ENCODE measurements at regions not wholly inside any gene's neighbourhood (a gene's known extent, or its start where the extent isn't known, plus 50 kb on each side); places are given as distances from the start of the nearest gene placed in this dataset.

DNA sequence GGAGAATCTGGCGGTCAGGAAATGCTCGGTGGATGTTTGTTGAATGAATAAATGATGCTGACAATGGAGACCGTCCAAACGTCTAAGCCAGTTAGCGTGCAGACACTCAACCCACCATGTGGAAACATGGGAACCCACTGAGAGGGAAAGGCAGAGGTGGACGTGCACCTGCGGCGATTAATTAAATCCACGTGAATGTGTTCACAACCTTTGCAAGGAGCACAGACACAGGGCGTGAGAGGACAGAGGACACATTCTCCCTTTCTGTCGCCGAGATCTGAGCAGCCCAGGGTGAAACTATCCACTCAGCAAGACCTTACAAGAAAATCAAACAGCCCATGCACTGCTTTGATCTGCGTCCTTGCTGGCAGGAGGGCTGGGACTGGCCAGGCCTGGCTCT is 58.3 kb upstream of the LINC01488 start:
- Mint-ChIP-seq H3K4me1 (peaks cover 13% of the 10 kb centered on the region), H3K27me3 (peaks cover 3% of the 10 kb centered on the region), H3K9me3 (peaks cover 7% of the 10 kb centered on the region), H3K36me3 (no peaks in the 10 kb centered on the region), H3K27ac (no peak overlapping the region), H3K4me3 (no peak overlapping the region)

DNA sequence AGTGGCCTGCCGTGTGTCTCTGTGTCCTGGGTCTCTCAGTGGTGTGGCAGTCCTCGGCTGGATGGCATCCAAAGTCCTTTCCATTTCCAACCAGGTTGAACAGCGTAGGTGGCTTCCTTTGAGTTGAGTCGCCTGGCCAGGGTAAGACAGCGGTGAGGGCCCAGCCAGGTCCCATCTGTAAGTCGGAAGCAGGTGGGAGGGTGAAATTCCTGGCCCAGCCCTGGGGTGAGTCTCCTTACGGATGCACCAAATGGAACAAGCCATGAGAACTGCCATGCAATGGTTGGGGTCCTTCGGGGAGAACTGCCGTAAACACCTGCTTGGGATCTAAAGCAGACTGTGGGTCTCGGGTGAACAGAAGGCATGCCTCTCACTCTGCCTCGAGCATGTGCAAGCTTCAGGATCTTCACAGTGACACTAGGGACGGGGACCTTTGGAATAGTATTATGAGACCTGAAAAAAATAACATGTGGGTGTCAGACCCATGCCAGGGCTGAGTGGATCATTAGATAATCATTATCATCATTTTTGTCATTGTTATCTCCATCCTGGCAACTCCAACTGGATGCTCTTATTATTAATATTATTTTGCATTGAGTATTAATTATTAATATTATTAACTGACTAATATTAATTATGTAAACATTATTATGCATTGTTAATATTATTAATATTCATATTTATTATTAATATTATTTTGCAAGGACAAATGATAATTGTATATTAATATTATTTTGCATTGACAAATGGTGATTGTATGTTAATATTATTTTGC is 57.7 kb upstream of the LINC01488 start:
- Mint-ChIP-seq H3K4me1 (peaks cover 13% of the 10 kb centered on the region), H3K27ac (no peak overlapping the region), H3K27me3 (peaks cover 3% of the 10 kb centered on the region), H3K9me3 (peaks cover 7% of the 10 kb centered on the region), H3K36me3 (no peaks in the 10 kb centered on the region), H3K4me3 (no peak overlapping the region)

DNA sequence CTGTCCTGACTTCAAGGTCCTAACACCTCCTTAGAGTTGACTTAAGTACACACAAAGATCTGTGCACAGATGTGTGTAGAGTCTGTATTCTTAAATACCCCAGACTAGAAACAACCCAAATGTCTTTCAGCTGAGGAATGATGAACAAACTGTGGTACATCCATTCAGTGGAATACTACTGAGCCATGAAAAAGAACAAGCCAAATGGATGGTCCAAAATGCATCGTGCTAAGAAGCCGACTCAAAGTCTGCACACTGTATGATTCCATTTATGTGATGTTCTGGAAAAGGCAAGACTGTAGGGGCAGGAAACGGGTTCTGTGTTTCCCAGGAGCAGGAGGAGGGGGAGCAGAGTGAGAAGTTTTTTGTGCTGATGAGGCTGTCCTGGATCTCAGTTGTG is 56.7 kb upstream of the LINC01488 start:
- Mint-ChIP-seq H3K4me1 (peaks cover 13% of the 10 kb centered on the region), H3K27ac (no peak overlapping the region), H3K36me3 (no peaks in the 10 kb centered on the region), H3K27me3 (peaks cover 3% of the 10 kb centered on the region), H3K9me3 (peaks cover 7% of the 10 kb centered on the region), H3K4me3 (no peak overlapping the region)

DNA sequence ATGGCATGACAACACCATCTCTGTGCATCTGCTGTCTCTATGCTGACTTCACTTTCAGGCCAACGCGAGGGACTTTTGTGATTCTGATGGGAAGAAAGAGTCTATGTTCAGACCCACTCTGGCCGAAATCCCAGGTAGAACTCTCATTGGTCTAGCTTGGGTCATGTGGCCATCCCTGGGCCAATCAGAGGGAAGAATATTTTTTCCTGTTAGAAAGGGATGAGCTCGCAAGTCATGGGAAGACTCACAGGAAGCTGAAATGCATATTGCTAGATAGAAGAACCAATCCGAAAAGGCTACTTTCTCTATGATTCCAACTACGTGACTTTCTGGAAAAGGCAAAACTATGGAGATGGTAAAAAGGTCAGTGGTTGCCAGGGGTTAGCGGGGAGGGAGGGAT is 56.0 kb upstream of the LINC01488 start:
- Mint-ChIP-seq H3K27me3 (peaks cover 3% of the 10 kb centered on the region), H3K9me3 (peaks cover 7% of the 10 kb centered on the region), H3K4me3 (no peak overlapping the region), H3K27ac (no peak overlapping the region), H3K36me3 (no peaks in the 10 kb centered on the region), H3K4me1 (peaks cover 13% of the 10 kb centered on the region)

DNA sequence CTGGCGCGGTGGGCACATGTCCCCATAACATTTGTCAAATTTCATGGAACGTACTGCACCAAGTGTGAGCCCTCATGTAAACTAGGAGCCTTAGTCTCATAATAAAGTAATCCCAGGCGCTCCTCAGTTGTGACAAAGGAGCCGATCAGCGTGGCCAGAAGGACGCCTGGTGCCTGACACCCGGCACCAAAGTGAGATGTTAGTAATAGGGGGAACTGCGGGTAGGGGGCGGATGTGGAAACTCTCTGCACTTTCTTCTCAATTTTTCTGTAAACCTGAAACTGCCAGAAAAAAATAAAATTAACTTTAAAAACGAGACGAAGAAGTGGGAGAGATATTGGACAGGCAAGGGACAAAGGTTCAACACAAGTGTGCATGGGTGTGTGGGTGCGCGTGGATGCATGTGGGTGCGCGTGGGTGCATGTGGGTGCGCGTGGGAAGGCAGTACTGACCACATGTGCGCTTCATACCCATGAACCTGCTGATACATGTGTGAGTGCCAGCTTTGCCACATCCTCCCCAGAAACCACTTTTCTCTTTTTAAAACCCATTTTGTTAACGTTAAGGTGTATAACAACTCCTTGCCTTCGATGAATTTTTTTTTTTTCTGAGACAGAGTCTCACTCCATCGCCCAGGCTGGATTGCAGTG is 55.4 kb upstream of the LINC01488 start:
- peak overlapping the region; percentile 34 for H3K4me3 Mint-ChIP-seq
- no peak overlapping the region for H3K27ac Mint-ChIP-seq
- H3K4me1 Mint-ChIP-seq: peaks cover 13% of the 10 kb centered on the region

DNA sequence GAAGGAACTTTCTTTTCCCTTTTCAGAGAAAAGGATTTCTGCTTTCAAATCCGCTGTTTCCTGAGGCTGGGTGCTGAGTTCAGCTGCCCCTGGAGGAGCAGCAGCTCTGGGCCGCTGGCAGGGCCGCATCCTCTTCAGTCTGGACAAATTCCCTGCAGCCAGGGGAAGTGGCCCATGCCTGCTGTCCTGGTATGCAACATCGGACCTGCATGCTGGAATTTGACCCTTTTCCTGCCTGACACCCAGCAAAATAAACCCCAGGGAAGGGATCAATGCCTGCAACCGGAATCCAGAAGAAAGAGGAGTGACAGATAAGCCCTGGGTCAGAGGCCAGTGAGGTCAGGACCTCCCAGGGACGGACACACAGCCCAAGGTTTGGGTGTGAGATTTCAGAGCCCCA is 54.1 kb upstream of the LINC01488 start:
- Mint-ChIP-seq H3K4me1 (peaks cover 13% of the 10 kb centered on the region), H3K4me3 (no peak overlapping the region), H3K27ac (no peak overlapping the region), H3K9me3 (peaks cover 7% of the 10 kb centered on the region), H3K36me3 (no peaks in the 10 kb centered on the region), H3K27me3 (peaks cover 3% of the 10 kb centered on the region)

More for the DNA sequence above, 55.4 kb upstream of the LINC01488 start:
- H3K36me3 Mint-ChIP-seq: no peaks in the 10 kb centered on the region
- peaks cover 3% of the 10 kb centered on the region for H3K27me3 Mint-ChIP-seq
- peaks cover 7% of the 10 kb centered on the region for H3K9me3 Mint-ChIP-seq

DNA sequence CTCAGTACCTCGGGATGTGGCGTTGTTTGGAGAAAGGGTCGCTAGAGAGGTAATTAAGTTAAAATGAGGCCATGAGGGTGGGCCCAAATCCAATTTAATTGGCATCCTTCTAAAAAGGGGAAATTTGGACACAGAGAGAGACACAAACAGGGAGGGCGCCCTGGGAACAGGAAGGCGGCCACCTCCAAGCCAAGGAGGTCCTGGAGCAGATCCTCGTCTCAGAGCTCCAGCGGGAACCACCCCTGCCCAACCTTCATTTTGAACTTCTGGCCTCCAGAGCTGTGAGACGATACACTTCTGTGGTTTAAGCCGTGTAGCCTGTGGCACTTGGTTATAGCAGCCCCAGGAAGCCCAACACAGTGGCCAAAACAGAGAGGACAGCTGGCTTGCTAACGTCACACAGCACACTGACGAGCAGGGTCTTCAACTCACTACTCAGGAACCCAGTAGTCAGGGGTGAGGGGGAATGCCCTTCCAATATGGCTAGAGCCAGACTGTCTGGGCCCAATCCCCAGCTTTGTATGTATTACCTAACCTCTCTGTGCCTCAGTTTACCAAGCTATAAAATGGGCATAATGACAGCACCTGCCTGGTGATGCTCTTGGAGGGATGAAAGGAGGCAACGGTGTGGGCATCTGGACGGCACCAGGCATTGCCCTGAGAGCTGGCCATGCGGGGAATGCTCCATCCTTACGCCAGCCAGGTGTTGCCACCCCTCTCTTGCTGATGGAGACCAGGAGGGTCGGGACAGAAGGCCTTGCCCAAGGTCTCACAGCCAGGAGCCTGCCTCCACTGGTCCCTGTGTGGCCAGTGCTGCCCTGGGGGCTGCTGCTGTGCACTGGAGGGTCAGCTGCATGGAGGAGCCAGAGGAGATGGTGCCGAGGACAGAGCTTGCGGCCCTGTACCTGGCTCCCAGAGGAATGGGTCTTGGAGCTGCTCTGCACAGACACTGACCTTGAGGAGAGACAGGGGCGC is 53.3 kb upstream of the LINC01488 start:
- H3K27me3 Mint-ChIP-seq: peaks cover 3% of the 10 kb centered on the region
- H3K36me3 Mint-ChIP-seq: no peaks in the 10 kb centered on the region
- peaks cover 13% of the 10 kb centered on the region for H3K4me1 Mint-ChIP-seq
- H3K4me3 Mint-ChIP-seq: no peak overlapping the region
- peak overlapping the region; percentile 55 for H3K27ac Mint-ChIP-seq
- H3K9me3 Mint-ChIP-seq: peaks cover 7% of the 10 kb centered on the region

DNA sequence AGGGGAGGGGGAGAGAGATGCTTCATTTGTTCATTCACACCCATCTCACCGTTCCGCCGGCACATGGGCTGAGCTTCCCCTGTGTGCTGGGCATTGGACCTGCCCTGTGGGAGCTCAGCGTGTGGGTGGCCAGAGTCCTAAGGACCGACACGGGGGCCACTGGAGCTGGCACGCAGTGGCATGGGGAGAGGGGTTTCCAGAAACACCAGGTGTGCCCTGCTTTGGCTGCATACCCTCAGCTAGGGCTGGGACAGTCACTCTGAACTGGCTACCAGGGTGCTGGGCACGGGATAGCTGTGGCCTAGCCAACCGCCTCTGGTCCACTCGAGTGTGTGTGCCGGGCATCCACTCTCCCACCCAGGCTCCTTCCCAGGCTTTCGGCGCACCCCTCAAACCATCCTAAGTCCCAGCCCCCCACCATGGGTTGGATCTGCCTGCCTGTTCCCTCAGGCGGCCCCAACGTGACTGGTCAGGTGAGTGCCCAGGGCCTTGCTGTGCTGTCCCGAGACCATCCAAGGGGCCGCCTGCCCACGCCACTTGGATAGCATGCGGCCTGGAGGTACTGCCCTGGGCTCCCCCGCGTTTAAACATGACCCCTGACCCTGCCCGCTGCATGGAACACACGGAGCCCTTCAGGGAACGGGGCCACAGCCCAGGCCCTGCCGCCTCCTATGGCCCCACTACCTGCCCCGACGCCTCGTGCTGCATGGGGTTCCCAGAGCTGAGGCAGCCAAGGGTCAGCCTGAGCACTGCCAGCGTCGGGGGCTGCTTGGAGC is 51.6 kb upstream of the LINC01488 start:
- Mint-ChIP-seq H3K27me3 (peaks cover 2% of the 10 kb centered on the region), H3K27ac (no peak overlapping the region), H3K9me3 (no peaks in the 10 kb centered on the region), H3K36me3 (no peaks in the 10 kb centered on the region), H3K4me1 (peaks cover 13% of the 10 kb centered on the region), H3K4me3 (no peak overlapping the region)

DNA sequence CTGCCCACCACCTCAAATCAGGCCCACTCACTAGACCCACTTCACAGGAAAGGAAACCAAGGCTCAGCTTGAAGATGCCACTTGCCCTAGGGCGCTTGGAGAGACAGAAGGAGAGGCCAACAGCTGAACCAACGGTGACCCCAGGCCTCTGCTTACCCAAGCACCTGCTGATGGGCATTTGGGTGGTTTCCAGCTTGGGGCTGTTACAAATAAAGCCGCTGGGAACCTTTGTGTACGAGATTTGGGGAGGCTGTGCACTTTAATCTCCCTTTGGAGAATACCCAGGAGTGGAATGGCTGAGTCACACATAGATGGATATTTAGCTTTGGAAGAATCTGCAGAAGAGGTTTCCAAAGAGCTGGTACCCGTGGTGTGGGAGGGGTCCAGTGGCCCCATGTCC is 50.9 kb upstream of the LINC01488 start:
- Mint-ChIP-seq H3K4me3 (no peak overlapping the region), H3K27me3 (peaks cover 2% of the 10 kb centered on the region), H3K27ac (no peak overlapping the region)

DNA sequence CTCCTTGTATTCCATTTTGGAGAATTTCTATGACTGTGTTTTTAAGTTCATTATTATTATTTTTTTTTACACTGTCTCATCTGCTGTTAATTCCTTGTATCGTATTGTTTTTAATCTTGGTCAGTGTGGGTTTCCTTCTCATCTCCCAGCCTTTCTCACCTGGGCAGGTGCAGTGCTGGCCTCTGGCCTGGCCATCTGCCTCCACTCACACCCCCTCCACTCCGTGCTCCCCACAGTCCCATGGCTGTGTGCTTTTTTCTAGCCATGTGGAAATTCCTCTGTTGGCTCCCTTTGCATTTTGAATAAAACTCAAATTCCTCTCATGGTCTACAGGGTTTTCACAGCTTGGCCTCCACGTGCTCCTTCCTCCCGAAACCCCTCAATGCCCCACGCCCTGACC is 50.3 kb upstream of the LINC01488 start:
- no peak overlapping the region for H3K27ac Mint-ChIP-seq
- peaks cover 3% of the 10 kb centered on the region for H3K4me1 Mint-ChIP-seq
- no peaks in the 10 kb centered on the region for H3K9me3 Mint-ChIP-seq
- no peaks in the 10 kb centered on the region for H3K36me3 Mint-ChIP-seq
- peaks cover 2% of the 10 kb centered on the region for H3K27me3 Mint-ChIP-seq
- no peak overlapping the region for H3K4me3 Mint-ChIP-seq

More for the DNA sequence above, 50.9 kb upstream of the LINC01488 start:
- H3K9me3 Mint-ChIP-seq: no peaks in the 10 kb centered on the region
- H3K36me3 Mint-ChIP-seq: no peaks in the 10 kb centered on the region
- H3K4me1 Mint-ChIP-seq: peaks cover 9% of the 10 kb centered on the region

Measured in activated naive CD4-positive, alpha-beta T cell treated with anti-CD3 and anti-CD28 coated beads, Interleukin-2, amount 50 U/mL, for 24 hours (primary cell).